HCT116 (cell line): ENCODE measurements at regions not wholly inside any gene's neighbourhood (a gene's known extent, or its start where the extent isn't known, plus 50 kb on each side); places are given as distances from the start of the nearest gene placed in this dataset.

Experiments
- CEBPB ChIP-seq: IDR thresholded peaks from 2 replicates; pipeline ENCODE4 v1.6.1; 2012; ENCODE audit warnings: low read depth
- CTCF ChIP-seq, 3 experiments: fragments of 200-600 bp in 1 of 3; sonication (generic) in 1 of 3; IDR thresholded peaks in 2 of 3; conservative IDR thresholded peaks in 1 of 3; 2 replicates each; pipeline ENCODE4 v1.5.1; 2012 to 2017; ENCODE audit warnings: low read depth in 2 of 3, low read length in 2 of 3, antibody characterized with exemption in 1 of 3, borderline replicate concordance in 1 of 3, control low read depth in 1 of 3, mild to moderate bottlenecking in 1 of 3, mixed read lengths in 1 of 3, mixed run types in 1 of 3, moderate library complexity in 1 of 3; ENCODE audit not compliant: insufficient read depth in 1 of 3
- EGR1 ChIP-seq: IDR thresholded peaks from 2 replicates; pipeline ENCODE4 v1.6.1; 2012; ENCODE audit warnings: low read depth
- EZH2 ChIP-seq: fragments of 200-600 bp; sonication (generic); IDR thresholded peaks from 2 replicates; pipeline ENCODE4 v1.6.1; 2017; ENCODE audit warnings: antibody characterized with exemption, mixed run types
- EZH2phosphoT487 ChIP-seq: fragments of 200-600 bp; IDR thresholded peaks from 2 replicates; pipeline ENCODE4 v1.6.1; 2018; ENCODE audit warnings: antibody characterized with exemption, borderline replicate concordance
- FOSL1 ChIP-seq: IDR thresholded peaks from 2 replicates; pipeline ENCODE4 v1.6.1; 2012; ENCODE audit warnings: low read depth
- JUND ChIP-seq: IDR thresholded peaks from 2 replicates; pipeline ENCODE4 v1.6.1; 2012
- MAX ChIP-seq: IDR thresholded peaks from 2 replicates; pipeline ENCODE4 v1.6.1; 2012
- POLR2A ChIP-seq: IDR thresholded peaks from 2 replicates; pipeline ENCODE4 v1.7.0; 2011; ENCODE audit warnings: borderline replicate concordance; ENCODE audit not compliant: insufficient read depth, insufficient read length; ENCODE audit errors: extremely low read depth
- POLR2AphosphoS5 ChIP-seq: IDR thresholded peaks from 2 replicates; pipeline ENCODE4 v1.6.1; 2011; ENCODE audit warnings: mild to moderate bottlenecking, low read depth, low read length, moderate library complexity
- RAD21 ChIP-seq: IDR thresholded peaks from 2 replicates; pipeline ENCODE4 v1.6.1; 2012; ENCODE audit warnings: low read depth, mild to moderate bottlenecking
- SRF ChIP-seq: IDR thresholded peaks from 2 replicates; pipeline ENCODE4 v1.6.1; 2012; ENCODE audit warnings: low read depth
- ZBTB33 ChIP-seq: IDR thresholded peaks from 2 replicates; pipeline ENCODE4 v1.6.1; 2011; ENCODE audit warnings: mild to moderate bottlenecking, low read length, moderate library complexity; ENCODE audit not compliant: insufficient replicate concordance; ENCODE audit errors: extremely low read depth

GRCh38 chr4:155487210-155487609 is 110.4 kb upstream of the MAP9 start:
- TF ChIP-seq CTCF (IDR thresholded peaks at IDR 0.05 in 2 of 3, conservative IDR thresholded peaks at IDR 0.05 in 1 of 3; ENCODE audit: borderline replicate concordance in 1 of 3, insufficient read depth in 1 of 3, low read depth in 2 of 3, low read length in 2 of 3) (no peak), EZH2phosphoT487 (no peak), EGR1 (no peak), SRF (no peak), ZBTB33 (no peak), POLR2AphosphoS5 (no peak), EZH2 (no peak), JUND (no peak), FOSL1 (no peak), POLR2A (no peak), CEBPB (no peak), RAD21 (no peak), MAX (no peak)
